ENCODE measurements at regions not wholly inside any gene's neighbourhood (a gene's known extent, or its start where the extent isn't known, plus 50 kb on each side); places are given as distances from the start of the nearest gene placed in this dataset.

DNA sequence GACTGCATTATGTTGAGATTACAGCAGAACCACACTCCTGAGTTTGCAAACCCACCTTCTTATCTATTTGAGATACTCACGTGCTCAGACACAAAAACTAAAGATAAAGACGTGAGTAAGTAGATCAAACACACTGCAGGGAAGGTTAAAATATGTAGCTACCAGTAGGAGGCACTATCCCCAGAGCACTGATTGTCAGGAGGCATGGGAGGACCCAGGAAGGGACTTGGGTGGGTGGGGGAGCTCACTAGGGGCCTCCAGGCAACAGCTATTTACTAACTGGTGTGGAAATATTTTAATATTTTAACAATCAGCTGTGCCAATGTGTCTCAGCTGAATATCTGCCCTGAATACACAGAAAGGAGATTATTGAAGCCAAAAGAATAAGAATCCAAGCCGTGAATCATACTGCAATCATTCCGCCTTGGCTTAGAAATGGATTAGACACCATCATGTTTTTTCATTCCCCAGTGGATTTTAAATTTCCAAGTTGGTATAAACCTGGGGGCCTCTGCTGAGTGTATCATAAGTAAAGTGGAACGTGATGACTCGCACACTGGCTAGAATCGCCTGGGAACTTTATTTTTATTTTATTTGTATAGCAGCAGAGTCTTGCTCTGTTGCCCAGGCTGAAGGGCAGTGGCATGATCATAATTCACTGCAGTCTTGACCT is 73.2 kb upstream of the CACNA1A start (continued):
- TF ChIP-seq SIN3A (IDR thresholded peaks at IDR 0.05; ENCODE audit: borderline replicate concordance, low read depth, low read length) (no peak), TCF12 (IDR thresholded peaks at IDR 0.05) (no peak)
- TF ChIP-seq, protein P1, sequence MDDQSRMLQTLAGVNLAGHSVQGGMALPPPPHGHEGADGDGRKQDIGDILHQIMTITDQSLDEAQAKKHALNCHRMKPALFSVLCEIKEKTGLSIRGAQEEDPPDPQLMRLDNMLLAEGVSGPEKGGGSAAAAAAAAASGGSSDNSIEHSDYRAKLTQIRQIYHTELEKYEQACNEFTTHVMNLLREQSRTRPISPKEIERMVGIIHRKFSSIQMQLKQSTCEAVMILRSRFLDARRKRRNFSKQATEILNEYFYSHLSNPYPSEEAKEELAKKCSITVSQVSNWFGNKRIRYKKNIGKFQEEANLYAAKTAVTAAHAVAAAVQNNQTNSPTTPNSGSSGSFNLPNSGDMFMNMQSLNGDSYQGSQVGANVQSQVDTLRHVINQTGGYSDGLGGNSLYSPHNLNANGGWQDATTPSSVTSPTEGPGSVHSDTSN (IDR thresholded peaks at IDR 0.05), result no peak

DNA sequence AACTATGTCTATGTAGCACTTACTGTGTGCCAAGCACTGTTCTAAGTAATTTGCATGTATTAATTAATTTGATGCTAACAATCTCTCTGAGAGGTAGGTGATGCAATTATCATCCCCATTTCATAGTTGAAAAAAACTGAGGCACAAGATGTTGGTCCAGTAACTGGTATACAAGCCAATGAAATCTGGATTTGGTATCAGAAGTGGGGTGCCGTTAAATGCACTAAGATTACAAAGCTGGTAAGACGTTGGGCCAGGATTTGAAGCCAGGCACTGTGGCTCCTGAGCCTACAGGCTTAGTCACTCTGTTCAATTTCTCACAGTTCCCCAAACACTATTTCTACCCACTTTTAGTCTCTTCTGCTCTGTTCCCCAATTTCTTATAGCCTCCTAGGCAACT is 70.4 kb upstream of the CACNA1A start:
- H3K36me3 ChIP-seq (replicated peaks in 1 of 2; ENCODE audit: control insufficient read depth in 1 of 2, insufficient read depth in 2 of 2, low read length in 1 of 2), result no peaks in the 10 kb centered on the region
- H2AFZ ChIP-seq (ENCODE audit: low read depth), result no peak overlapping the region
- CTCF ChIA-PET, result interaction anchor here (1.6 to 4.9 kb wide), 2 partner anchors 12 to 14 kb away, joined by 3 to 31 read pairs; no protein-coding TSS in a partner anchor
- H3K9ac ChIP-seq, result no peak overlapping the region
- no peak for DNase-seq
- no peak overlapping the region for H3K4me2 ChIP-seq
- TF ChIP-seq SIN3A (IDR thresholded peaks at IDR 0.05; ENCODE audit: borderline replicate concordance, low read depth, low read length) (no peak), MXI1 (IDR thresholded peaks at IDR 0.05; ENCODE audit: low read depth, low read length) (no peak), REST (IDR thresholded peaks at IDR 0.05; ENCODE audit: low read depth, low read length) (no peak), MEF2A (IDR thresholded peaks at IDR 0.05; ENCODE audit: borderline replicate concordance, low read depth) (no peak), NFIC (IDR thresholded peaks at IDR 0.05; ENCODE audit: borderline replicate concordance) (no peak), CHD2 (IDR thresholded peaks at IDR 0.05; ENCODE audit: low read length, partially characterized antibody) (no peak), IRF3 (IDR thresholded peaks at IDR 0.05; ENCODE audit: low read depth, low read length) (no peak), RXRA (IDR thresholded peaks at IDR 0.05; ENCODE audit: borderline replicate concordance, low read depth) (no peak), RAD21 (IDR thresholded peaks at IDR 0.05; ENCODE audit: low read length) (no peak), POLR2AphosphoS5 (IDR thresholded peaks at IDR 0.05; ENCODE audit: low read depth, low read length) (no peak), FOXJ3 (CRISPR knock-in tag; IDR thresholded peaks at IDR 0.05) (no peak), JUND (IDR thresholded peaks at IDR 0.05) (no peak), CTCF (IDR thresholded peaks at IDR 0.05) (no peak), TCF12 (IDR thresholded peaks at IDR 0.05) (no peak), NRF1 (IDR thresholded peaks at IDR 0.05; ENCODE audit: low read depth, low read length) (no peak), FOSL2 (IDR thresholded peaks at IDR 0.05; ENCODE audit: borderline replicate concordance, low read depth) (no peak), RFX5 (IDR thresholded peaks at IDR 0.05; ENCODE audit: low read length) (no peak)
- TF ChIP-seq, protein P2, sequence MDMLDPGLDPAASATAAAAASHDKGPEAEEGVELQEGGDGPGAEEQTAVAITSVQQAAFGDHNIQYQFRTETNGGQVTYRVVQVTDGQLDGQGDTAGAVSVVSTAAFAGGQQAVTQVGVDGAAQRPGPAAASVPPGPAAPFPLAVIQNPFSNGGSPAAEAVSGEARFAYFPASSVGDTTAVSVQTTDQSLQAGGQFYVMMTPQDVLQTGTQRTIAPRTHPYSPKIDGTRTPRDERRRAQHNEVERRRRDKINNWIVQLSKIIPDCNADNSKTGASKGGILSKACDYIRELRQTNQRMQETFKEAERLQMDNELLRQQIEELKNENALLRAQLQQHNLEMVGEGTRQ (IDR thresholded peaks at IDR 0.05; ENCODE audit: borderline replicate concordance, low read depth, low read length), result no peak
- TF ChIP-seq, protein P1 (IDR thresholded peaks at IDR 0.05), result no peak
- TF ChIP-seq, protein P3, sequence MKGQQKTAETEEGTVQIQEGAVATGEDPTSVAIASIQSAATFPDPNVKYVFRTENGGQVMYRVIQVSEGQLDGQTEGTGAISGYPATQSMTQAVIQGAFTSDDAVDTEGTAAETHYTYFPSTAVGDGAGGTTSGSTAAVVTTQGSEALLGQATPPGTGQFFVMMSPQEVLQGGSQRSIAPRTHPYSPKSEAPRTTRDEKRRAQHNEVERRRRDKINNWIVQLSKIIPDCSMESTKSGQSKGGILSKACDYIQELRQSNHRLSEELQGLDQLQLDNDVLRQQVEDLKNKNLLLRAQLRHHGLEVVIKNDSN (IDR thresholded peaks at IDR 0.05; ENCODE audit: borderline replicate concordance, low read depth), result no peak
- H3K27ac ChIP-seq (ENCODE audit: low read depth in 2 of 2, low read length in 1 of 2), result no peak overlapping the region
- no peak overlapping the region for H3K4me3 ChIP-seq (ENCODE audit: low read depth in 2 of 2, low read length in 1 of 2)
- H3K4me1 ChIP-seq (ENCODE audit: control insufficient read depth in 1 of 2, insufficient read depth in 2 of 2, low read depth in 1 of 2, low read length in 1 of 2), result no peaks in the 10 kb centered on the region
- H4K20me1 ChIP-seq (ENCODE audit: insufficient read depth), result no peaks in the 10 kb centered on the region
- 13% methylated on average over 2 of the region's 2 CpGs for WGBS (ENCODE audit: low lambda C conversion rate)
- H3K9me2 ChIP-seq, result no peaks in the 10 kb centered on the region
- POLR2A ChIA-PET, result no interaction called here
- H3F3A ChIP-seq (replicated peaks; ENCODE audit: insufficient read depth), result no peaks in the 10 kb centered on the region
- H3K27me3 ChIP-seq (ENCODE audit: insufficient read depth), result peaks cover 25% of the 10 kb centered on the region
- H3K79me2 ChIP-seq (ENCODE audit: insufficient read depth), result no peaks in the 10 kb centered on the region
- 0 out of 2 replicates have a peak, but pooled peaks cover 6% of the 10 kb centered on the region for H3K9me3 ChIP-seq

All from SK-N-SH (cell line).